ENCODE measurements at regions not wholly inside any gene's neighbourhood (a gene's known extent, or its start where the extent isn't known, plus 50 kb on each side); places are given as distances from the start of the nearest gene placed in this dataset.

DNA sequence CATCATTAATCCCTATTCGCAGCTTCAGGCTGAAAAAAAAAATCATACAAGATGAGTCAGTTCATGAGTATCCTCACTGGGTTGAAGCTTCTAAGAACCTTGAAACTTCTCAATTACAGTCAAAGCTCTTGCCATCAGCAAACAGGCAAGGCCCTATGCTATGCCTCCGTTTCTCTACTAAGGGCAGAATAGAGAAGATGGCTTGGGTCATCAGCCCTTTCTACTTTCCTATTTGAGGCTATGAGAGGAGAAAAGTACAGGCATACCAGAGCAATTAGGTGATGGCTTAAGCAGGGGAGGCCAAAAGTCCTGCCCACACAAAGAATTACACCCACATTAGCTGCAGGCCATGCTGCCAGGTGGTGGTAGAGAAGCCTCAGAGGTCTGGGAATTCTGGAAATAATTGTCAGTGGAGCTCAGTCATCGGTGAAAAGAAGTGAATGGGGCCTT is 89.0 kb downstream of the MRPL46 start:
- no peaks in the 10 kb centered on the region for H3K36me3 Mint-ChIP-seq (ENCODE audit: insufficient read depth)
- TF ChIP-seq, protein P1, sequence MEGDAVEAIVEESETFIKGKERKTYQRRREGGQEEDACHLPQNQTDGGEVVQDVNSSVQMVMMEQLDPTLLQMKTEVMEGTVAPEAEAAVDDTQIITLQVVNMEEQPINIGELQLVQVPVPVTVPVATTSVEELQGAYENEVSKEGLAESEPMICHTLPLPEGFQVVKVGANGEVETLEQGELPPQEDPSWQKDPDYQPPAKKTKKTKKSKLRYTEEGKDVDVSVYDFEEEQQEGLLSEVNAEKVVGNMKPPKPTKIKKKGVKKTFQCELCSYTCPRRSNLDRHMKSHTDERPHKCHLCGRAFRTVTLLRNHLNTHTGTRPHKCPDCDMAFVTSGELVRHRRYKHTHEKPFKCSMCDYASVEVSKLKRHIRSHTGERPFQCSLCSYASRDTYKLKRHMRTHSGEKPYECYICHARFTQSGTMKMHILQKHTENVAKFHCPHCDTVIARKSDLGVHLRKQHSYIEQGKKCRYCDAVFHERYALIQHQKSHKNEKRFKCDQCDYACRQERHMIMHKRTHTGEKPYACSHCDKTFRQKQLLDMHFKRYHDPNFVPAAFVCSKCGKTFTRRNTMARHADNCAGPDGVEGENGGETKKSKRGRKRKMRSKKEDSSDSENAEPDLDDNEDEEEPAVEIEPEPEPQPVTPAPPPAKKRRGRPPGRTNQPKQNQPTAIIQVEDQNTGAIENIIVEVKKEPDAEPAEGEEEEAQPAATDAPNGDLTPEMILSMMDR (IDR thresholded peaks at IDR 0.05; ENCODE audit: unreplicated experiment) = no peak
- no peak overlapping the region for H3K27ac Mint-ChIP-seq
- no peaks in the 10 kb centered on the region for H3K4me1 Mint-ChIP-seq (ENCODE audit: low read depth)
- no peaks in the 10 kb centered on the region for H3K9me3 Mint-ChIP-seq (ENCODE audit: low read depth)
- peaks cover 15% of the 10 kb centered on the region for H3K27me3 Mint-ChIP-seq
- DNase-seq (ENCODE audit: low spot score, unreplicated experiment) = no peak
- no peak overlapping the region for H3K4me3 Mint-ChIP-seq (ENCODE audit: low read depth)

DNA sequence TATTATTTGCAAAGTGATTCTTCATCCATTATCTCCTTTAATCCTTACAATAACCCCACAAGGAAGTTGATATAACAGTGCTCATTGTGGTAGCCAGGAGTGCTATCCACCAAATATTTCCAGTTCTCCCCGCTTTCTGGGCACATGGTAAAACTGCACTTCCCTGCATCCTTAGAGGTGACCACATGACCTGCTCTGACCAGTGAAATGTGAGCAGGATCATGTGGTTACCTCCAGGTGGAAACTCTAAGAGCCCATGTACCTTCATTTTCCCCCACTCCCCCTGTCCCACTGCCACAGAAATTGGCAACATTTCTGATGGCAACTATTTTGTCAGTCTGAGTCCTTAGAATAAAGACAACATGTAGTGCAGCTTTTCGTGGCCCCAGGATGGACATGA is 89.7 kb downstream of the MRPL46 start:
- no peak for DNase-seq (ENCODE audit: low spot score, unreplicated experiment)
- no peaks in the 10 kb centered on the region for H3K9me3 Mint-ChIP-seq (ENCODE audit: low read depth)
- H3K27me3 Mint-ChIP-seq = peaks cover 14% of the 10 kb centered on the region
- TF ChIP-seq, protein P1 (IDR thresholded peaks at IDR 0.05; ENCODE audit: unreplicated experiment) = no peak
- no peaks in the 10 kb centered on the region for H3K4me1 Mint-ChIP-seq (ENCODE audit: low read depth)
- no peak overlapping the region for H3K4me3 Mint-ChIP-seq (ENCODE audit: low read depth)
- no peak overlapping the region for H3K27ac Mint-ChIP-seq
- no peaks in the 10 kb centered on the region for H3K36me3 Mint-ChIP-seq (ENCODE audit: insufficient read depth)

DNA sequence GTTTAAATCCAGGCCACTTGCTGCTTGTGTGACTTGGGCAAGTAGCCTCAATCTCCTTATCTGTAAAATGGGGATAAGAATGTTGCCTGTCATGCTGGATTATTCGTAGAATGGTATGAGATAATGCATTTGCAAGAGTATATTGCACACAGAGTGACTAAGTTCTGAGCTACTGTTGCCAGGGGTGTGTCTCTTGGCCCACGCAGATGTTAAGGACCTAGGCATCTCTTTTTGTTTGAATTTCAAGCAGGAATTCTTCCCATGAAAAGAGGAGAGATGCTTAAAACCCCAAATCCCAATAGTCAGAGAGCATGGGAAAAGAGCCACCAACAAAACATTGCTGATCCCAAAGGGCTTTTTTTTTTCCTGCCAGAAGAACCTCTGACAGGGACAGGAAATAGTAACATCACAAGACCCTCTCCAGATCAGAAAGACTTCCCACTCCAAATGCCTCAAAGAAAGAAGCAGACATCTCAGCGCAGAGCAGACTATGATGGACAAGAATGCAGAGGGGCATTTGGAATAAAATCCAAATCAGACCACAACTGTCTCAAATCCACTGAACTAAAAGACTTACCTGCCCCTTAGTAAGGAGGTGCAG is 90.5 kb downstream of the MRPL46 start:
- H3K36me3 Mint-ChIP-seq (ENCODE audit: insufficient read depth) = no peaks in the 10 kb centered on the region
- no peaks in the 10 kb centered on the region for H3K9me3 Mint-ChIP-seq (ENCODE audit: low read depth)
- DNase-seq (ENCODE audit: low spot score, unreplicated experiment) = no peak
- peaks cover 12% of the 10 kb centered on the region for H3K27me3 Mint-ChIP-seq
- no peaks in the 10 kb centered on the region for H3K4me1 Mint-ChIP-seq (ENCODE audit: low read depth)
- no peak overlapping the region for H3K27ac Mint-ChIP-seq
- no peak overlapping the region for H3K4me3 Mint-ChIP-seq (ENCODE audit: low read depth)
- TF ChIP-seq, protein P1 (IDR thresholded peaks at IDR 0.05; ENCODE audit: unreplicated experiment) = no peak

DNA sequence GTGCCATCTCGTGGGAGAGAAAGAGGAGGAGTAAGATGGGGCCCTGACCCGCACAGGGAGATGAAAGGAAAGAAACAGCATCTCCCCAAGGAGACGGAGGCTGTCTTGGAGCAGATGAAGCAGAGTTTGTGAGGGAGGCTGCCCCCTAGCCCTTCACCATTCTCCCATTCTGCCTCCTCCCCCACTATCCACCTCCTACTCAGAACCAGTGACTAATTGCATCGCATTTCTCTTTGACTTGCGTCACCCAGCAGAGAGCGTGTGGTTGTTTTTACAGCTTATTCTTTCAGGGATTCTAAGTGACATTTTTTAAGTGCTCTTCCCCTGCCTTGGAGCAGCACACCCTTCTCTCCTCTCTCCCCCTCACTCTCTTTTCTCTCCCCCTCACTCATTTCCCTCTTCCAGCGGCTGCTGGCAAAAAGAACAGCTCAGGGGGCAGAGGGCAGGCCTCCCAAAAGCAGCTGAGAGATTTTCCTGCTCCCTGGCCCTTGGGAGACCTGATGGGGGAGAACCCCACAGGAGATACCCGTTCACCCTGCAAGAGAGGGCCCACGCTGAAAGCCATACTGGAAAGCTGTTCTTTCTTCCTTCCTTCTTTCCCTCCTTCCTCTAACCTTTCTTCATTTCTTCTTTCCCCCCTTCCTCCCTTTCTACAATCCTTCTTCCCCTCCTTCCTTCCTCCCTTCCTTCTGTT is 91.8 kb downstream of the MRPL46 start:
- H3K4me1 Mint-ChIP-seq (ENCODE audit: low read depth) = no peaks in the 10 kb centered on the region
- no peak overlapping the region for H3K27ac Mint-ChIP-seq
- no peak for DNase-seq (ENCODE audit: low spot score, unreplicated experiment)
- no peaks in the 10 kb centered on the region for H3K9me3 Mint-ChIP-seq (ENCODE audit: low read depth)
- no peaks in the 10 kb centered on the region for H3K36me3 Mint-ChIP-seq (ENCODE audit: insufficient read depth)
- TF ChIP-seq, protein P1 (IDR thresholded peaks at IDR 0.05; ENCODE audit: unreplicated experiment) = no peak
- peaks cover 14% of the 10 kb centered on the region for H3K27me3 Mint-ChIP-seq
- H3K4me3 Mint-ChIP-seq (ENCODE audit: low read depth) = no peak overlapping the region

GRCh38 chr15:88365124-88365523 is 102.1 kb downstream of the MRPL46 start:
- no peaks in the 10 kb centered on the region for H3K9me3 Mint-ChIP-seq (ENCODE audit: low read depth)

More at GRCh38 chr15:88365124-88365523, 102.1 kb downstream of the MRPL46 start:
- Mint-ChIP-seq H3K27ac (no peak overlapping the region), H3K4me3 (ENCODE audit: low read depth) (no peak overlapping the region), H3K27me3 (peaks cover 18% of the 10 kb centered on the region), H3K36me3 (ENCODE audit: insufficient read depth) (no peaks in the 10 kb centered on the region), H3K4me1 (ENCODE audit: low read depth) (no peaks in the 10 kb centered on the region)
- DNase-seq (ENCODE audit: low spot score, unreplicated experiment) = no peak
- TF ChIP-seq, protein P1 (IDR thresholded peaks at IDR 0.05; ENCODE audit: unreplicated experiment) = no peak

Data from progenitor cell of endocrine pancreas (in vitro differentiated cells).